SJCRH30 (cell line): ENCODE measurements at regions not wholly inside any gene's neighbourhood (a gene's known extent, or its start where the extent isn't known, plus 50 kb on each side); places are given as distances from the start of the nearest gene placed in this dataset.

ENCODE experiments used
- DNase-seq, 2 experiments: peaks; one replicate each; pipeline ENCODE4 v3.0.0-alpha.2; 2015 to 2020
- H3K27ac ChIP-seq: fragments of 250-450 bp; sonication (Bioruptor Pico); 2 replicates; pipeline ENCODE4 v1.5.1; 2020; ENCODE audit warnings: mild to moderate bottlenecking, moderate library complexity
- H3K27me3 ChIP-seq: fragments of 250-450 bp; sonication (Bioruptor Pico); 2 replicates; pipeline ENCODE4 v1.5.1; 2020; ENCODE audit warnings: mild to moderate bottlenecking, moderate library complexity
- H3K36me3 ChIP-seq: fragments of 250-450 bp; sonication (Bioruptor Pico); 2 replicates; pipeline ENCODE4 v1.5.1; 2020; ENCODE audit warnings: mild to moderate bottlenecking, moderate library complexity
- H3K4me1 ChIP-seq: fragments of 250-450 bp; sonication (Bioruptor Pico); 2 replicates; pipeline ENCODE4 v1.5.1; 2020; ENCODE audit warnings: mild to moderate bottlenecking, moderate library complexity
- H3K4me3 ChIP-seq: fragments of 250-450 bp; sonication (Bioruptor Pico); 2 replicates; pipeline ENCODE4 v1.5.1; 2020; ENCODE audit warnings: mild to moderate bottlenecking, moderate library complexity
- H3K9me3 ChIP-seq: fragments of 250-450 bp; sonication (Bioruptor Pico); replicated peaks from 2 replicates; pipeline ENCODE4 v1.5.1; 2020; ENCODE audit warnings: mild to moderate bottlenecking, moderate library complexity

DNA sequence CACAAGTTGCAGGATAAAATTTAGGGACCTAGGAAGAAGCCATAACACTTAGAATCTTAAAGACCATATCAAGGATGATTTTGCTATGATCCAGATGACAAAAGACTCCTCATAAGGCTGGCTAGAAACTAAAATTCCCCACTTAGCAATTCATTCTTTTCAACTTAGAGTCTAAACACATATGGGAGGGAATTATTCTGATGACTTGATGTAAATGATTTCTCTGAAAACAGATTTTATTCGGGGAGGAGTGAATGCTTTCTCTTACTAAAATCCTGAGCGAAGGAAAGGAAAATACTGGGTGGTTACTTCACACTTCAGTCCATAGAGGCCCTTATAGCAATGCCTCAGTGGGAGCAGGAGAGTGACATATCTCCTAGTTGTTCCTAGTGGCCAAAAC lies 138.7 kb upstream of the SORCS1 start:
- Histone ChIP-seq H3K27me3 (no peaks in the 10 kb centered on the region), H3K4me3 (no peak overlapping the region), H3K36me3 (no peaks in the 10 kb centered on the region), H3K9me3 (no peaks in the 10 kb centered on the region), H3K4me1 (no peaks in the 10 kb centered on the region), H3K27ac (no peak overlapping the region)
- DNase-seq, result no peak

GRCh38 chr10:107299606-107300005 lies 135.1 kb upstream of the SORCS1 start:
- H3K9me3 ChIP-seq, result no peaks in the 10 kb centered on the region
- H3K36me3 ChIP-seq, result no peaks in the 10 kb centered on the region
- no peak overlapping the region for H3K4me3 ChIP-seq
- H3K27me3 ChIP-seq, result no peaks in the 10 kb centered on the region
- DNase-seq, result no peak
- no peak overlapping the region for H3K27ac ChIP-seq
- no peaks in the 10 kb centered on the region for H3K4me1 ChIP-seq

- Histone ChIP-seq H3K27me3 (no peaks in the 10 kb centered on the region), H3K9me3 (no peaks in the 10 kb centered on the region; the same call in 1 of the 2 replicates), H3K4me3 (no peak overlapping the region), H3K4me1 (no peaks in the 10 kb centered on the region), H3K27ac (no peak overlapping the region), H3K36me3 (no peaks in the 10 kb centered on the region)
- no peak for DNase-seq
Observed at GRCh38 chr10:107284187-107284586, 119.7 kb upstream of the SORCS1 start.

GRCh38 chr10:107280293-107280692 lies 115.8 kb upstream of the SORCS1 start:
- H3K36me3 ChIP-seq, result no peaks in the 10 kb centered on the region
- H3K4me3 ChIP-seq, result no peak overlapping the region
- no peaks in the 10 kb centered on the region for H3K9me3 ChIP-seq
- H3K27ac ChIP-seq, result no peak overlapping the region
- DNase-seq, result no peak
- no peaks in the 10 kb centered on the region for H3K27me3 ChIP-seq
- no peaks in the 10 kb centered on the region for H3K4me1 ChIP-seq

- no peak for DNase-seq
- Histone ChIP-seq H3K27me3 (no peaks in the 10 kb centered on the region), H3K27ac (no peak overlapping the region), H3K4me1 (no peaks in the 10 kb centered on the region), H3K9me3 (no peaks in the 10 kb centered on the region), H3K4me3 (no peak overlapping the region), H3K36me3 (no peaks in the 10 kb centered on the region)
Observed at GRCh38 chr10:107277591-107277990, 113.1 kb upstream of the SORCS1 start.

- Histone ChIP-seq H3K9me3 (0 out of 2 replicates have a peak, but pooled peaks cover 4% of the 10 kb centered on the region), H3K4me1 (no peaks in the 10 kb centered on the region), H3K4me3 (no peak overlapping the region), H3K27me3 (no peaks in the 10 kb centered on the region), H3K36me3 (no peaks in the 10 kb centered on the region), H3K27ac (no peak overlapping the region)
- DNase-seq, result no peak
Observed at GRCh38 chr10:107275806-107276205, 111.3 kb upstream of the SORCS1 start.

GRCh38 chr10:107269626-107270025 lies 105.1 kb upstream of the SORCS1 start:
- Histone ChIP-seq H3K9me3 (0 out of 2 replicates have a peak, but pooled peaks cover 4% of the 10 kb centered on the region), H3K27ac (no peak overlapping the region), H3K4me3 (no peak overlapping the region), H3K27me3 (no peaks in the 10 kb centered on the region), H3K36me3 (no peaks in the 10 kb centered on the region), H3K4me1 (no peaks in the 10 kb centered on the region)
- no peak for DNase-seq

DNA sequence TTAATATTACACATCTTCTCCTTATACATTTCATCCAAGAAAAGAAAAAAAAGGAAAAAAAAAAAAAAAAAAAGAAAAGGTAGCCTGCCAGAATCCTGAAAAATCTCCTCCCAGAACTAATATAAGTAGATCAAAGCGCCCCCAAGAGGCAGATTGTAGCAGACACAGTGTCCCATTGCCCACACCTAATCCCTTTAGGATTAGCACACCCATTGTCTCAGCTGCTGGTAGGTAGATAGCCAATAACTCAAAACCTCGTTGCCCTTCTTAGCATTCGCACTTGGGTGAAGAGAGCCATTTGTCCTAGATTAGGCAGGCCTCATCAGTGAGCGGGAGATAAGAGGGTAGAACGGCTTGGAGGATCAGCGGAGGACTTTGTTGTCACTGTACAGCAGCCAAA lies 100.2 kb upstream of the SORCS1 start:
- Histone ChIP-seq H3K4me1 (no peaks in the 10 kb centered on the region), H3K9me3 (no peaks in the 10 kb centered on the region), H3K27ac (no peak overlapping the region), H3K27me3 (no peaks in the 10 kb centered on the region), H3K4me3 (no peak overlapping the region), H3K36me3 (no peaks in the 10 kb centered on the region)
- peak; percentile 54 to 70 for DNase-seq

DNA sequence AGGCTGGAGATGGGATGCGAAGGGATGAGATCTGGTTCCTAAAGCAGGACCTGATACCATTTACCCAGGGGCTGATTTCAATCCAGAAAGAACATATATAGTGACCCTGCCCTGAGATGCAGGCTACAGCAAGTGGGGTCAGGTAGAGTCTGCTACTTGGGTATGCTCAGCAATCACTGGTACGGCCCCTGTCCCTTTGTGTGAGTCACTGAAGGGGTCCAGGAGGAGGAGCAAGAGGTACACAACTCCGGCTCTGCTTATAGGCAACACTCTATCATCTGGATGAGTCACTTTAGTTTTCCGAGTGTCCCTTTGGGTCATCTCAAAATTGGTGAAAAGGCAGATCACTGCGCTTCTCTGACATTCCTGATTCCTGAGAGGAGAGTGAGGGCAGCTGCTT lies 79.6 kb upstream of the SORCS1 start:
- Histone ChIP-seq H3K36me3 (no peaks in the 10 kb centered on the region), H3K27me3 (no peaks in the 10 kb centered on the region), H3K4me1 (no peaks in the 10 kb centered on the region), H3K4me3 (no peak overlapping the region), H3K27ac (no peak overlapping the region), H3K9me3 (no peaks in the 10 kb centered on the region)
- no peak for DNase-seq

DNA sequence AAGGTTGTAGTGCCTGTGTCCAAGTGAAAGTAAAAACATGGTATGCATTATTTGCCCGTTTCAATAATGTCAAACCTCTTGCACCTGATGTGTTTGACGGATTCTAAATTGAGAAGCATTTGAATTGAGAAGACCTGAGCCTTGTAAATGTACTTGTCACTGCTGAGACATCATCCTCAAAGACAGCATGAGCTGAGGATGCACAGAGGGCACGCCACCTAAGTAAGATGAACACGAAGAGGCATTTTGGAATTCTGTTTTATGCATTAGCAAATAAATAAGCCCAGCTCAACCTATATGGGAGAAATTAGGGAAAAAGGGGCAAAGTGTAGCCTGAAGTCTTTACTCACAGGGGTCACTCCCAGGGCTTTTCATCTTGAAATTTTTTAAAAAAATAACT lies 73.8 kb upstream of the SORCS1 start:
- H3K27ac ChIP-seq, result no peak overlapping the region
- no peak overlapping the region for H3K4me3 ChIP-seq
- H3K36me3 ChIP-seq, result no peaks in the 10 kb centered on the region
- DNase-seq, result no peak
- no peaks in the 10 kb centered on the region for H3K9me3 ChIP-seq
- H3K27me3 ChIP-seq, result no peaks in the 10 kb centered on the region
- H3K4me1 ChIP-seq, result no peaks in the 10 kb centered on the region

DNA sequence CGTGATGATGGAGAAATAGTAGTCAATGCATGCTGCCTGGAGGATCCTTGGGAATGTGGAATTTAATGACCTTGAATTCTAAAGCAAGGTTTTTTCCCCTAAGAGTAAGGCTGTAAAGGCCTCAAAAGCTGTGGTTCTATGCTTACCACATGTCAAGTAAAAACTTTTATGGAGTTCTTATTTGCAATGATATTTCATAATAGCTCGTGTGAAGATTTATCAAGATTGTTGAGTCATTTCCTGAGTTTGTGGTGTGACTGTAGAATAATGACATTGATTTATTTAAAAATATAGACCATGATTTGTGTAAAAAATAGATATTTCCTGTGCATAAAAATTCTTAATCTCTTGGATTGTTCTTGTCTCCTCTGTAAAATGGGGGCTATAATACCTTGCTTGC lies 67.5 kb upstream of the SORCS1 start:
- Histone ChIP-seq H3K27ac (no peak overlapping the region), H3K4me3 (no peak overlapping the region), H3K9me3 (no peaks in the 10 kb centered on the region), H3K27me3 (no peaks in the 10 kb centered on the region), H3K36me3 (no peaks in the 10 kb centered on the region), H3K4me1 (no peaks in the 10 kb centered on the region)
- no peak for DNase-seq

- Histone ChIP-seq H3K4me1 (no peaks in the 10 kb centered on the region), H3K9me3 (no peaks in the 10 kb centered on the region), H3K36me3 (no peaks in the 10 kb centered on the region), H3K4me3 (no peak overlapping the region), H3K27ac (no peak overlapping the region), H3K27me3 (no peaks in the 10 kb centered on the region)
- DNase-seq, result peak in 1 of 2 experiments; percentile 8
Observed at GRCh38 chr10:107230887-107231286, 66.4 kb upstream of the SORCS1 start.

- Histone ChIP-seq H3K4me3 (no peak overlapping the region), H3K27ac (no peak overlapping the region), H3K27me3 (no peaks in the 10 kb centered on the region), H3K36me3 (no peaks in the 10 kb centered on the region), H3K9me3 (no peaks in the 10 kb centered on the region), H3K4me1 (no peaks in the 10 kb centered on the region)
- no peak for DNase-seq
Observed at GRCh38 chr10:107215681-107216080, 51.2 kb upstream of the SORCS1 start.
